HEK293 (cell line): ENCODE measurements at regions not wholly inside any gene's neighbourhood (a gene's known extent, or its start where the extent isn't known, plus 50 kb on each side); places are given as distances from the start of the nearest gene placed in this dataset.

Experiments used
- ATF2 ChIP-seq: fragments of 450-650 bp; formaldehyde crosslinking; IDR thresholded peaks from 2 replicates; pipeline ENCODE4 v1.5.1; 2016; ENCODE audit warnings: missing biosample characterization, missing genetic modification characterization, low read depth
- CTCF ChIP-seq: fragments of 450-650 bp; formaldehyde crosslinking; IDR thresholded peaks from 2 replicates; pipeline ENCODE4 v1.5.1; 2016; ENCODE audit warnings: missing biosample characterization, missing genetic modification characterization
- GFI1B ChIP-seq: fragments of 450-650 bp; formaldehyde crosslinking; IDR thresholded peaks from 2 replicates; pipeline ENCODE4 v1.5.1; 2016; ENCODE audit warnings: missing biosample characterization, missing genetic modification characterization
- ZBTB10 ChIP-seq: fragments of 450-650 bp; formaldehyde crosslinking; IDR thresholded peaks from 2 replicates; pipeline ENCODE4 v1.5.1; 2016; ENCODE audit warnings: missing biosample characterization, missing genetic modification characterization
- ZBTB20 ChIP-seq: fragments of 450-650 bp; formaldehyde crosslinking; IDR thresholded peaks from 2 replicates; pipeline ENCODE4 v1.5.1; 2016; ENCODE audit warnings: missing biosample characterization, missing genetic modification characterization
- ZBTB7A ChIP-seq: fragments of 450-650 bp; formaldehyde crosslinking; IDR thresholded peaks from 2 replicates; pipeline ENCODE4 v1.5.1; 2016; ENCODE audit warnings: low read depth, missing biosample characterization, missing genetic modification characterization
- ZNF133 ChIP-seq: fragments of 450-650 bp; formaldehyde crosslinking; IDR thresholded peaks from 2 replicates; pipeline ENCODE4 v1.5.1; 2016; ENCODE audit warnings: missing biosample characterization, missing genetic modification characterization
- ZNF37A ChIP-seq: fragments of 450-650 bp; IDR thresholded peaks from 2 replicates; pipeline ENCODE4 v1.5.1; 2018; ENCODE audit warnings: missing biosample characterization, missing genetic modification characterization
- ZNF510 ChIP-seq: fragments of 450-650 bp; formaldehyde crosslinking; IDR thresholded peaks from 2 replicates; pipeline ENCODE4 v1.5.1; 2018; ENCODE audit warnings: mild to moderate bottlenecking, missing genetic modification characterization, missing biosample characterization; ENCODE audit not compliant: insufficient replicate concordance
- ZNF621 ChIP-seq: fragments of 450-650 bp; formaldehyde crosslinking; IDR thresholded peaks from 2 replicates; pipeline ENCODE4 v1.5.1; 2017; ENCODE audit warnings: missing biosample characterization, missing genetic modification characterization
- ZNF664 ChIP-seq: fragments of 450-650 bp; formaldehyde crosslinking; IDR thresholded peaks from 2 replicates; pipeline ENCODE4 v1.5.1; 2016; ENCODE audit warnings: missing biosample characterization, missing genetic modification characterization
- ZNF692 ChIP-seq: fragments of 450-650 bp; formaldehyde crosslinking; IDR thresholded peaks from 2 replicates; pipeline ENCODE4 v1.5.1; 2016; ENCODE audit warnings: missing biosample characterization, missing genetic modification characterization

- TF ChIP-seq CTCF (tag by site-specific recombination) (no peak), GFI1B (tag by site-specific recombination) (no peak), ZNF692 (tag by site-specific recombination) (no peak), ZNF664 (no peak), ZNF133 (tag by site-specific recombination) (no peak), ATF2 (tag by site-specific recombination) (no peak), ZBTB7A (no peak), ZNF510 (tag by site-specific recombination) (no peak), ZBTB10 (tag by site-specific recombination) (no peak), ZNF37A (tag by site-specific recombination) (no peak), ZBTB20 (tag by site-specific recombination) (no peak), ZNF621 (tag by site-specific recombination) (no peak)
These were observed 256.6 kb upstream of the NCKAP5 start for GRCh38 chr2:133824869-133825268.
